WTC11 (cell line): ENCODE measurements at regions not wholly inside any gene's neighbourhood (a gene's known extent, or its start where the extent isn't known, plus 50 kb on each side); places are given as distances from the start of the nearest gene placed in this dataset.
"Not testable (repeated sequence)": the region's sequence is repeated elsewhere in the genome, so short reads cannot be mapped to it uniquely, and the experiment has no call there.

Experiments
- CTCF ChIP-seq: fragments of 200-600 bp; IDR thresholded peaks from 2 replicates; pipeline ENCODE4 v1.8.0; 2022; ENCODE audit warnings: antibody characterized with exemption
- ETV6 ChIP-seq: sonication (generic); formaldehyde crosslinking; IDR thresholded peaks from 2 replicates; pipeline ENCODE4 v1.8.1; 2022; ENCODE audit warnings: mild to moderate bottlenecking, missing genetic modification reagents
- ZNF263 ChIP-seq: sonication (generic); formaldehyde crosslinking; IDR thresholded peaks from 2 replicates; pipeline ENCODE4 v1.8.1; 2022; ENCODE audit warnings: low read depth, mild to moderate bottlenecking, moderate library complexity, missing genetic modification reagents

DNA sequence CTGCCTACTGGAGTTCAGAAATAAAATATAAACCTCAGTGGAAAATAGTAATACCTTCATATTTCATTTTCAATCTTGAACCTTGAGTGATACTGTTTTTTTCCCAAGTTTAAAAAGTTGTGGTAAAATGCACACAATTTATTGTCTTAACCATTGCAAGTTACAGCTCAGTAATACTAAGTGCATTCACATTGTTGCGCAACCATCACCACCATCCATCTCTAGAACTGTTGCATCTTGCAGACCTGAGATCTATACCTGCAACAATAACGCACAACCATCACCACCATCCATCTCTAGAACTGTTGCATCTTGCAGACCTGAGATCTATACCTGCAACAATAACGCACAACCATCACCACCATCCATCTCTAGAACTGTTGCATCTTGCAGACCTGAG is 162.6 kb upstream of the PLGLB1 start:
- not testable (repeated sequence) for TF ChIP-seq CTCF; ETV6 (CRISPR knock-in tag); ZNF263 (CRISPR knock-in tag)
